Sigmoid colon (tissue), 4 donors: ENCODE measurements at regions not wholly inside any gene's neighbourhood (a gene's known extent, or its start where the extent isn't known, plus 50 kb on each side); places are given as distances from the start of the nearest gene placed in this dataset.

Experiments used
- CTCF ChIP-seq, 4 experiments: fragments of 450-650 bp in 3 of 4; fragments of 200-600 bp in 1 of 4; IDR thresholded peaks; one replicate each; pipeline ENCODE4 v1.5.1; 2016 to 2019; ENCODE audit warnings: antibody characterized with exemption in 4 of 4, mild to moderate bottlenecking in 3 of 4, moderate library complexity in 2 of 4
- EP300 ChIP-seq, 4 donors: sonication (generic); formaldehyde crosslinking; IDR thresholded peaks; one replicate each; pipeline ENCODE4 v1.6.1; 2017; ENCODE audit warnings: antibody characterized with exemption in 4 of 4
- POLR2A ChIP-seq, 2 donors: fragments of 450-650 bp; IDR thresholded peaks; one replicate each; pipeline ENCODE4 v1.6.1; 2016; ENCODE audit warnings: antibody characterized with exemption in 2 of 2, mild to moderate bottlenecking in 2 of 2, moderate library complexity in 2 of 2
- POLR2AphosphoS5 ChIP-seq, 4 donors: sonication (generic); formaldehyde crosslinking; IDR thresholded peaks; one replicate each; pipeline ENCODE4 v1.6.1; 2017; ENCODE audit warnings: antibody characterized with exemption in 4 of 4

- TF ChIP-seq CTCF (IDR thresholded peaks at IDR 0.05) (no peak), POLR2A (IDR thresholded peaks at IDR 0.05) (no peak), EP300 (IDR thresholded peaks at IDR 0.05) (no peak), POLR2AphosphoS5 (IDR thresholded peaks at IDR 0.05) (peak in 1 of 4 donors; percentile 58)
Observed at GRCh38 chr18:76167845-76168621, 327.0 kb downstream of the ZNF516 start.
